Dermis microvascular lymphatic vessel endothelial cell (primary cell): ENCODE measurements at regions not wholly inside any gene's neighbourhood (a gene's known extent, or its start where the extent isn't known, plus 50 kb on each side); places are given as distances from the start of the nearest gene placed in this dataset.
"Not testable (repeated sequence)": the region's sequence is repeated elsewhere in the genome, so short reads cannot be mapped to it uniquely, and the experiment has no call there.

ENCODE experiments used
- DNase-seq, 2 donors: peaks; one replicate each; pipeline versions ENCODE4 v3.0.0 to v3.0.0-alpha.2; 2010; ENCODE audit warnings: low read depth in 2 of 2

DNA sequence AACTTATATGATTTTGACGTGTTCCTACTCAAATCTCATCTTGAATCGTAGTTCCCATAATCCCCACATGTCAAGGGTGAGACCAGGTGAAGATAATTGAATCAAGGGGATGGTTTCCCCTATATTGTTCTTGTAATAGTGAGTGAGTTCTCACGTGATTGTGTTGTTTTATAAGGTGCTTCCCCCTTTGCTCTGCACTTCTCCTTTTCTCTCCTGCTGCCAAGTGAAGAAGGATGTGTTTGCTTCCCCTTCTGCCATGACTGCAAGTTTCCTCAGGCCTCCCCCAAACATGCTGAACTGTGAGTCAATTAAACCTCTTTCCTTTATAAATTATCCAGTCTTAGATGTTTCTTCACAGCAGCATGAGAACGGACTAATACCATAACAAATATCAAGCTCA, 83.2 kb downstream of the MANEA start:
- no peak for DNase-seq

DNA sequence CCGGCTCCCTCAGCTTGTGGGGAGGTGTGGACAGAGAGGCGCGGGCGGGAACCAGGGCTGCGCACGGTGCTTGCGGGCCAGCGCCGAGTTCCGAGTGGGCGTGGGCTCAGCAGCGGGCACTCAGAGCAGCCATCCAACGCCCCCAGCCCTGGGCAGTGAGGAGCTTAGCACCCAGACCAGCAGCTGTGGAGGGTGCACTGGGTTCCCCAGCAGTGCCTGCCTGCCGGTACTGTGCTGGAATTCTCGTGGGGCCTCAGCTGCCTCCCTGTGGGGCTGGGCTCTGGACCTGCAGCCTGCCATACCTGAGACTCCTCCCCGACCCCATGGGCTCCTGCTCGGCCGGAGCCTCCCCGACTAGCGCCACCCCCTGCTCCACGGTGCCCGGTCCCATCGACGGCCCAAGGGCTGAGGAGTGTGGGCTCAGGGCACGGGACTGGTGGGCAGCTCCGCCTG, 92.7 kb downstream of the MANEA start:
- no peak for DNase-seq

DNA sequence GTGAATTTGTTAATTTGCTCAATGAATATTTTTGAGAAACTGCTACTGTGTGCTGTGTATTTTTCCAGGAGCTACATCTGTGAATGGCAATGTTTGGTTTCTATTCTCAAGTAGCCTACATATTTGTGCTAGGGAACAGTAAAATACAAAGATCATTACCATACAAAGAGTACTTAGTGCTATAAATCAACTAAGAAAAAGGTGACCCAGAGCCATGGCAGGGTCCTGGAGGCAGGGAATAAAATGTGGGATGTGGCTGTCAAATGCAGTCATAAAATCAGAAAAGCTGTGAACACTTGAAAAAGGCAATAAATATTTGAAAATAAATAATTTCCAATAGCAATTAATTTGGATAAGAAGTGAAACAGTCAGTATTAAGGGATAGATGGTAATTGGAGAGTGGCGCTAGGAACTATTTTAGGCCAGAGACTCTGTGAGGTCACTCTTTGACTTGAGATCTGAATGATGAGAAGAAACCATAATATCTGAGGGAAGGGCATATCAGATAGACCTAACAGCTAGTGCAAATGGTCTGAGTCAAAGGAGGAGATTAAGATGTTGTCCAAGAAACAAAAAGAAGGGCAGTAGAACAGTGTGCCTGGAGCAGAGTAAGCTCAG, 98.8 kb downstream of the MANEA start:
- DNase-seq = no peak

DNA sequence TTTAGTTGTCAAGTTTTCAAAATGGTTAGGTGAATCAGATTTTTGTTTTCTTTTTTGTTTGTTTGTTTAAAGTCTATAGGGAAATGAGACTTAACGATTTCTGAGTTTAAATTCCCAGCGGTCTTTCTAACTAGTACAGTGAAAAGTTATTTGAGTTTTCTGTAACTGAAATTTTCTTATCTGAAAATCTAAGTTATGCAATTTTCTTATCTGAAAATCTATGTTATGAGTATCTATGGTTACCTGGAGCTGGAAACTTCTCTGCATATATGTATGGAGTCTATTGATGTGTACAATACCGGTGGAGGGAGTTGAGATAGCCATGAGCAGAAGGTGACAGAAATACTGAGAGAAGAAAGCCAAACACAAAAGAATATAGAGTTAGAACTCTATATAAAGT, 102.6 kb downstream of the MANEA start:
- no peak for DNase-seq

DNA sequence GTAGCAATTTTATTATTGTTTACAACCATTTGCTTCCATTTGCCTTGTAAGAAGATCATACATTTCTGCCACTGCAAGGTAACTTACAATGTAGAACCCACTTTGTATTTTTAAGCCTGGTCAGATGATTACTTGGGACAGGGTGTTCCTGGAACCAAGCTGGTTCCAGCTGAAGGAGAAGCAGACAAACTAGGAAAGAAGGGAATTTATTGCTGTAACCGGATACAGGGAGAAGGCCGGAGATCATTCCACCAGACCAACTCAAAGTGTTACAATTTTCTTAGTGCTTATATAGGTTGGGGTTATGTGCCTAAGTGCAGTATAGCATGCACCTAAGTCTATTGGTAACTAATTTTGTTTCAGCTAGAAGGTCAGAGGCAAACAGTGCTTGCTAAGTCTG, 104.4 kb downstream of the MANEA start:
- DNase-seq = no peak

DNA sequence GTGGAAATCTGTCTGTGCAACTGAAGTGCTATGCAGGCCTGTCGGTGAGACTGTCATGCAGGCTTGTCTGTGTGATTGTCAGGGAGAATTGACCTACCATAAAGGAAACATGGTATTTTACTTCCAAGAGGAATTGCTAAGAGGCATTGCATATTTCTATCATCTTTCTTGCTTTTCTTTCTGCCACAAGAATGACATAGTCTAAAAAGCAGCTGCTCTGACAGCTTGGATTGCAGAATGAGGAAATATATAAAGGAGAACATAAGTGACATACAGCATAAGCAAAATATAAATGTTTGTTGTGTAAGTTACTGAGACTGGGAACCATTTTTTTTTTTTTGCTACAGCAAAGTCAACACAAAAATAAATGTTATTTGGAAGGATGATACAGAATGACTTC, 105.1 kb downstream of the MANEA start:
- DNase-seq = no peak

DNA sequence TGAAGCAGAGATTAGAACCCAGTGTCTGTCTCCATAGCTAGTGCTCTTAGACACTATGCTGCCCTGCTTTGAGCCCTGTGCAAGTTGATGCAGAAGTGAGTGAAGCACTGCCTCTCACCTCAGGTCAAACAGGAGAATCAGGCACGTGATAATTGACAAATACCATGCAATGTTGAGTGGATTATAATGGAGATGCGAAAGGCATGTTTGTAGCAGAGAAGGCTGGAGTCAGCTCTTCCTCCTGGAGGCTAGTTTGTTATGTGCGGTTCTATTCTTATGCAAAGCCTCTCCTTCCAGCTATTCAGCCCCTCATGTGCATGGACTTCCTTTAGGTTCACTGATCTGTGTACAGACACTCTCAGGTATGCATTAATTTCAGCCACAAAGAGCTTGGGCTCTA, 108.5 kb downstream of the MANEA start:
- no peak for DNase-seq

DNA sequence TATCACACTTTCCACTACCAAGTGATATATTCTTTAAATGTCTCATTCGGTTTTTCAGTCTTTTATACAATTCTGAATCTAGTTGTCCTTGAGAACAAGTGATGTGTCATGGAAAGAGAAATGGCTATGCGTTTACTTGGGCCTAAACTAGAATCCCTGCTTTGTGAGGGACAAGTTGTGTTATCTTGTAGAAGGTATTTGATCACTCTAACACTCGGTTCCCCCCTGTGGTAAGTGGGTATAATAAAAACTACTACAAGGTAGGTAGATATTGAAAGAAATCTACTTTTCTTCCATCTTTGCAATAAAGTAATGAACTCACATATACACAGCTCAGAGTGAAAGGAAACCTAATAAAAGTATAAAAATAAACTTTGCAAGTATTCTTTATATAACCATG, 108.9 kb downstream of the MANEA start:
- DNase-seq = no peak

DNA sequence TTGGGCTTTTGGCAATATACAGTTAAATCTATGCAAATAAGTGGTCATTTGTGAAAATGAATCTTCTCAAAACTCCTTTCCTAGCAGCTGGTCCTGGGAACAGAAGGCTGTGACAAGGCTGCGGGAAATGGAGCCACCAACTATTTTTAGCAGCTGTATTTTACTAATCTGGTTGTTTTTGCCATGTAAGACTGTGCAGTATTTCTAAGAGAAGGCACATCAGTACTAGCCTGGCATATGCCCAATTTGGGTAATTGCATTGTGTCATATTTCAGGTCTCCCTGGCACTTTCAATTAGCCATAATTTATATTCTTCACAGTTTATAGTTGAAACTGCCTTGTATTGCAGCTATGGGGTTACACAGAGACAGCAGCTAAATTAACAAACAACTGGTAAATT, 109.6 kb downstream of the MANEA start:
- no peak for DNase-seq

DNA sequence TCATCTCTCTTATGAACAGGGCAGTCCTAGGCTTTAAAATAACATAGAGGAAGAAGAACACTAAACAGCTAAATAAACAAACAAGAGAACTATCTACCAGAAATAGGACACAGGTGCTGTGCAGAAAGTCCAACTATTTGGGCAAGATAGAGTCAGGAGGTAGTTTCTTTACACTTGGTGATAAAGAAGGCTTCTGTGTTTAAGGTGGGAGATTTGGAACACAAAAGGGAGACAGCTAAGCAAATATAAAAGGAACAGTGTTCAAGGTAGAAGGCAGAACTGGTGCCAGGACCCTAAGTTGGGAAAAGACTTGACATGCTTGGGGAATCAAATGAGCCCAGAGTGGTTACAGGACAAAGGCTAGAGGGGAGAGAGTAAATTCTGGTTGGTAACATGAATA, 110.5 kb downstream of the MANEA start:
- DNase-seq = no peak

DNA sequence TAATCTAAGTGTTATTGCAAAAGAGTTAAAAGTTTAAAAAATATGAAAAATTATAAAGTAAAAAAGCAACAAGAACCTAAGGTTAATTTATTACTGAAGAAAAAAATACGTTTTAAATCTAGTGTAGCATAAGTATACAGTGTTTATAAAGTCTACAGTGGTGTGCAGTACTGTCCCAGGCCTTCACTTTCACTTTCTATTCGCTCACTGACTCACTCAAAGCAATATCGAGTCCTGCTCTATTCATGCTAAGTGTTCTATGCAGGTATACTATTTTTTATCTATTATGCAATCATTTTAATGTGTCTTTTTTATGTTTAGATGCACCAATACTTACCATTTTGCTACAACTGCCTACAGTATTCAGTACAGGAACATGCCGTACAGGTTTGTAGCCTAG, 113.0 kb downstream of the MANEA start:
- no peak for DNase-seq

DNA sequence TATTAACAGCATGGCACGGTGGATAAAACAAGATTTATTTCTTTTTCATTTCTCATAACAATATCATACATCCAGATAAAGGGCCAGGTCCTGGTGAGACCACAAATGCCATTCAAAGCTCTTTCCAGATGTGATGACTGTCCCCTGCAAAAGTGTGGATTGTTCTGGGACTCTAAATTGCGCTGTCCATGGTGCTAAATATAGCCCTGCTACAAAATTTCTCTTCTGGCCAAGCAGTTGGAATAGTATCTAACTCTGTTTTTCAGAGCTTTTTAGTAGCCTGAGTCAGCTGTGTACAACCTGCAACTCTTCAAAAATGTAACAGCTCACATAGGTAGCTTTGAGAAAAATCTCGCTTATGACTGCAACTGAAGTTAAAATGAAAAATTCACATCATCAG, 115.8 kb downstream of the MANEA start:
- DNase-seq = no peak

DNA sequence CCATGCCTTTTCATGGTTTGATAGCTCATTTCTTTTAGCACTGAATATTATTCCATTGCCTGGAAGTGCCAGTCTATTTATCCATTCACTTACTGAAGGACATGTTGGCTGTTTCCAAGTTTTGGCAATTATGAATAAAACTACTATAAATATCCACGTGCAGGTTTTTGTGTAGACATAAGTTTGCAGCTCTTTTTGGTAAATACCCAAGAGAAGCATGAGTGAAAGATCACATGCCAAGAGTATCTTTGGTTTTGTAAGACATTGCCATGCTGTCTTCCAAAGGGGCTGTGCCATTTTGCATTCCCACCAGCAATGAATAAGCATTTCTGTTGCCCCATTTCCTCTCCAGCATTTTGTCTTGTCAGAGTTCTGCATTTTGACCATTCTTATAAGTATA, 120.9 kb downstream of the MANEA start:
- DNase-seq = no peak

DNA sequence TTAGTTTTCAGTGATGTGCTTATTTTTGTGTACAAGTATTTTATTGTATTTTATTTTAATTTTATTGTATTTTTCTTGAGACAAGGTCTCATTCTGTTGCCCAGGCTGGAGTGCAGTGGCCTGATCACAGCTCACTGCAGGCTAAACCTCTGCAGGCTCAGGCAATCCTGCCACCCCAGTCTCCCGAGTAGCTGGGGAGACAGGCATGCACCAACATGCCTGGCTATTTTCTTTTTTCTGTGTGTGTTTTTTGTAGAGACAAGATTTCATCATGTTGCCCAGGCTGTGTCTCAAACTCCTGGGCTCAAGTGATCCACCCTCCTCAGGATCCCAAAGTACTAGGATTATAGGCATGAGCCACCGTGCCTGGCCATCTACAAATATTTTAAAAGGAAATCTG, 146.3 kb downstream of the MANEA start:
- DNase-seq = no peak

DNA sequence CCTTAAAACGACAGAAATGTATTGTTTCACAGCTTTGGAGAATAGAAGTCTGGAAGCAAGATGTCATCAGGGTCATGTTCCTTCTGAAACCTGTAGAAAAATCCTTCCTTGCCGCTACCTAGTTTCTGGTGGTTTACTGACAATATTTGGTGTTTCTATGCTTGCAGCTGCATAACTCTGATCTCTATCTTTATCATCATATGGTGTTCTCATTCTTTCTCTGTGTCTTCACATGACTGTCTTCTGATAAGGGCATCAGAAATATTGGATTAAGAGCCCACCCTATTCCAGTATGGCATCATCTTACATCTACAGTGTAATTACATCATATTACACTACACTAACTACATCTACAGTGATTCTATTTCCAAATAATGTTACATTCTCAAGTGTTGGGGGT, 148.0 kb downstream of the MANEA start:
- no peak for DNase-seq

DNA sequence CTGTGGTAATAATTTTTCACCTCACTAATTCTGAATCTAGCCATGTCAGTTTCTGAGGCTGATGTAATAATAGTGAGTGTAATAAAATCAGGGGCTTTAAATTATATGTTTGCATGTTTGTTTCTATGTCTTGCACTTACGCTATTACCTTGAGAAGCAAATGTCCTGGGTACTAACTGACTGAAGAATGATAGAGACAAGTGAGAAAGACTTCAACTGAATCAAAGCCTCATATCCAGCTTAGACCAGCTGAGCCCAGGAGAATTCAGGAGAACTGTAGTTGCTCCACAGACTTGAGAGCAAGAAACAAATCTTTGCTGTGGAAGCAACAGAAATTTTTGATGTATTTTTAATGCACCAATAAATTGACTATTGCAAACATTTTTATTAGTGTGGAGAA, 162.8 kb downstream of the MANEA start:
- DNase-seq = no peak

DNA sequence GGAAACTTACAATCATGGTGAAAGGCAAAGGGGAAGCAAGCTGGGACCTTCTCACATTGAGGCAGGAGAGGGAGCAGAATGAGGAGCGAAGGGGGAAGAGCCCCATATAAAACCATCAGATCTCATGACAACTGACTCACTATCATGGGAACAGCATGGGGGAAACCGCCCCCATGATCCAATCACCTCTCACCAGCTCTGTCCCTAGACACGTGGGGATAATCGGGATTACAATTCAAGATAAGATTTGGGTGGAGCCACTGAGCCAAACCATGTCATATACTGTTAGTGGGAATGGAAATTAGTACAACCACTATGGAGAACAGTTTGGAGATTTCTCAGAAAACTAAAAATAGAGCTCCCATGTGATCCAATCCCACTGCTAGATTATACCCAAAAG, 163.7 kb downstream of the MANEA start:
- DNase-seq = no peak

DNA sequence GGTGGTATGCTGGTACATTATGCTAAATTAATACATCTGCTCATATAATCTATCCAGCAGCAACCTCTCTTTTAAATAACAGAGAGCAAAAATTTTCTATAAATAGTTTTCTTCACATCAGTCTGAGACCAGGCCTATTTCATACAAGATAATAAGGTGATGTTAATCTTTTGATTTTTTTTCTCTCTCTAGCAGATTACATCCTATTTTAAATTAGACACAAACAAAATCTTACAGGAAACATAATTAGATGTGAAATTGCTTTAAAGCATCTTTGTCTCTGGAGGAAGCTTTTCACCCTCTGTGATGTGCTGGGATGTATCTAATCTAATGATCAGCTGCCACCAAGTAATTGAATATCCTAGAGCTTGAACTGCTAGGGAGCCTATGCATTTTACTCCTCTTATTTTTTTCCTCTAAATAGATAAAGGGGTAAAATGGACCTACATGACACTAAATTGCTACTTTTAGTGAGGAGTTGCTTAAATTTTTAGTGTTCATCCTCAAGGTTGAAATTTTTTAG, 165.5 kb downstream of the MANEA start:
- DNase-seq = no peak

DNA sequence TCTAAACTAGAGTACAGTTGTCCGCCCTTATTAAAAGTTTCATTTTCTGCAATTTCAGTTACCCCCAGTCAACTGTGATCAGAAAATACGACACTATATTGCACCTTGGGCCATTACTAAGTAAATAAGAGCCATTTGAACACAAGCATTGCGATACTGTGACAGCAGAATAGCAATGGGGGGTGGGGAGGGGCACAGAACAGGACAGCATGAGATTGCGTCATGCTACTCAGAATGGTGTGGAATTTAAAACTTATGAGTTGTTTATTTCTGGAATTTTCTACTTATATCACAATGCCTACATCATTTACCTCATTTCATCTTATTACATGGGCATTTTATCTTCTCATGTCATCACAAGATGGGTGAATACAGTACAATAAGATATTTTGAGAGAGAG, 166.3 kb downstream of the MANEA start:
- DNase-seq = no peak

DNA sequence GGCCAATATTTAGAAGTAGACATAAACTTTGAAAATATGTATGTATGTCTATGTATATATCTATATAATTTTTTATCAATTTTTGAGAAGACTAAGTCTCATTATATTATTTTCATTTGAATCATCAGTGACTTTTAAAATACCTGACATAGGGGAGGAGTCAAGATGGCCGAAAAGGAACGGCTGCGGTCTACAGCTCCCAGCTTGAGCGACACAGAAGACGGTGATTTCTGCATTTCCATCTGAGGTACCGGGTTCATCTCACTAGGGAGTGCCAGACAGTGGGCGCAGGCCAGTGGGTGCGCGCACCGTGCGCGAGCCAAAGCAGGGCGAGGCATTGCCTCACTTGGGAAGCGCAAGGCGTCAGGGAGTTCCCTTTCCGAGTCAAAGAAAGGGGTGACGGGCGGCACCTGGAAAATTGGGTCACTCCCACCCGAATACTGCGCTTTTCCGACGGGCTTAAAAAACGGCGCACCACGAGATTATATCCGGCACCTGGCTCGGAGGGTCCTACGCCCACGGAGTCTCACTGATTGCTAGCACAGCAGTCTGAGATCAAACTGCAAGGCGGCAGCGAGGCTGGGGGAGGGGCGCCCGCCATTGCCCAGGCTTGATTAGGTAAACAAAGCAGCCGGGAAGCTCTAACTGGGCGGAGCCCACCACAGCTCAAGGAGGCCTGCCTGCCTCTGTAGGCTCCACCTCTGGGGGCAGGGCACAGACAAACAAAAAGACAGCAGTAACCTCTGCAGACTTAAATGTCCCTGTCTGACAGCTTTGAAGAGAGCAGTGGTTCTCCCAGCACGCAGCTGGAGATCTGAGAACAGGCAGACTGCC, 181.1 kb downstream of the MANEA start:
- DNase-seq = not testable (repeated sequence)

DNA sequence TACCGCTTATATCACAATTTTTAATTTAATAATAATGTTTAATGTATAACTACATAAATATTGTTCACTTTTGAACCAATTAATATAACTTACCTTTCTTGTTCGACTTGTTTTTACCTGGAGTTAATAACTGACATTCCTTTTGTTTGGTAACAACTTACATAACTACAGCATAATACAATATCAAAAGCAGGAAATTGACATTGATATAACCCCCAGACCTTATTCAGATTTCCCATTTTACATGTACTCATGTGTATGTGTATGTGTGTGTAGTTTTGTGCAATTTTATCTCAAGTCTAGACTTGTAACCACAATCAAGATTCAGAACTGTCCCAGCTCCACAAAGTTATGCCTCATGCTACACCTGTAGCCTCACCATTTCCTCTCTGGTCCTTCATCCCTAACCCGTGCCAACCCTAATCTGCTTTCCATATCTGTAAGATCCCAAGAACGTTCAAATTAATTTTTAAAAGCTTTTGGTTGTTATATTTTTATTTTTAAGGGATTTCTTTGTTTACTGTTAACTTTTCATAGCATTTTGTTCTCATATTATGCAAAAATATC, 190.6 kb downstream of the MANEA start:
- DNase-seq = no peak

DNA sequence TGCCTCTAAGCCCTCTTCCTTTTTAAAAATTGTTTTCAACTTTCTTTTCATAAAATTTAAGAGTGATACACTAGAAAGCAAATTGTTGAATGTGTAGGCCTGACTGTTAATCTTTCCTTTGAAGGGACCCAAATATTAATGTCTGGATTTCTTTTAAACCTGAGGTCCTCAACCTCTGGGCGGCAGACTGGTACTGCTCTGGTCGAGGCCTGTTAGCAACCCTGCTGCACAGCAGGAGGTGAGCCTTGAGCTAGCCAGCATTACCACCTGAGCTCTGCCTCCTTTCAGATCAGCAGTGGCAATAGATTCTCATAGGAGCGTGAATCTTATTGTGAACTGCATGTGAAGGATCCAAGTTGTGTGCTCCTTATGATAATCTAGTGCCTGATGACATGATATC, 191.2 kb downstream of the MANEA start:
- no peak for DNase-seq

DNA sequence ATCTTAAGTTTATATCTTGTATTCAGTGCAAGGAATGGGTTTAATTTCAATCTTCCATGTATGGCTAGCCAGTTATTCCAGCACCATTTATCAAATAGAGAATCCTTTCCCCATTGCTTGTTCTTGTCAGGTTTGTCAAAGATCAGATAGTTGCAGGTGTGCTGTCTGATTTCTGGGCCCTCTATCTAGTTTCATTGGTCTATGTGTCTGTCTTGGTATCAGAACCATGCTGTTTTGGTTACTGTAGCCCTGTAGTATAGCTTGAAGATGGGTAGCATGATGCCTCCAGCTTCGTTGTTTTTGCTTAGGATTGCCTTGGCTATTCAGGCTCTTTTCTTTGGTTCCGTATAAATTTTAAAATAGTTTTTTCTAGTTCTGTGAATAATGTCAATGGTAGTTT, 200.0 kb downstream of the MANEA start:
- no peak for DNase-seq
